ENCODE measurements at regions not wholly inside any gene's neighbourhood (a gene's known extent, or its start where the extent isn't known, plus 50 kb on each side); places are given as distances from the start of the nearest gene placed in this dataset.

DNA sequence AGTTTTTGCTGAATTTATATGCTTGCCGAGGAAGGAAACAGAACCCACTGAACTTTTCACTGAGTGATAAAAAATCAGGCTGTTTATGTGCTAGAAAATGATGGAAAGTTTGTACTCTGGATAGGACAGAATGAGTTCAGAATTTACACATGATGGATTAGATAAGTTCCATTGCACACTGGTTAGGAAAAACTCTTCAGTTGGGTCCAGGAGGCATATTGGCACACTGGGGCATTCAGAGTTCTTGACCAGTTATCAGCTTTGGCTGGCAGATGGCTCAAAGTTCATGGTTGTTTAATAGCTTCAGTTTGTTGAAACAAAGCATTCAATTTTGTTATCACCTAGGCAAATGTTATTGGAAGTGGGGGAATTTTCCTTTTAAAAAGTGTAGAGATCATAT lies 613.3 kb upstream of the SYNCRIP start:
- H3K36me3 Mint-ChIP-seq (ENCODE audit: insufficient read depth in 1 of 3, low read depth in 3 of 3), result no peaks in the 10 kb centered on the region

More for the DNA sequence above, 613.3 kb upstream of the SYNCRIP start:
- no peak overlapping the region for H3K4me2 ChIP-seq (ENCODE audit: insufficient read depth, insufficient read length, low read length)
- Mint-ChIP-seq H3K4me1 (no peaks in the 10 kb centered on the region), H3K27ac (no peak overlapping the region), H3K4me3 (no peak overlapping the region), H3K27me3 (ENCODE audit: low read depth) (no peaks in the 10 kb centered on the region), H3K9me3 (peaks cover 2 to 8% of the 10 kb centered on the region in 2 experiments; a peak in 1 of 5 replicates)
- no peaks in the 10 kb centered on the region for H3K79me1 ChIP-seq (ENCODE audit: insufficient read depth, low read depth, low read length, poor library complexity, severe bottlenecking)
- DNase-seq, result no peak
- H4K20me1 ChIP-seq (ENCODE audit: control insufficient read depth, insufficient read depth, insufficient read length), result no peaks in the 10 kb centered on the region
- no peaks in the 10 kb centered on the region for H3K27me3 ChIP-seq (ENCODE audit: insufficient read depth, low read length)
- H3K18ac ChIP-seq (ENCODE audit: insufficient read length, low read depth, low read length), result no peak overlapping the region
- no peak for TF ChIP-seq CTCF (conservative IDR thresholded peaks at IDR 0.05)
- no peak overlapping the region for H3T11ph ChIP-seq (ENCODE audit: low read length)
- no peak overlapping the region for H3K9ac ChIP-seq (ENCODE audit: extremely low read depth, insufficient read length, low read length)
- no peaks in the 10 kb centered on the region for H3K9me3 ChIP-seq (ENCODE audit: control insufficient read depth, low read depth, low read length)
- H3K14ac ChIP-seq (ENCODE audit: insufficient read depth, low read length), result no peak overlapping the region
- no peak overlapping the region for H2BK20ac ChIP-seq (ENCODE audit: low read depth, low read length, poor library complexity, severe bottlenecking)
- no peak overlapping the region for H4K91ac ChIP-seq (ENCODE audit: insufficient read length, low read depth, low read length)
- no peaks in the 10 kb centered on the region for H3K79me2 ChIP-seq (ENCODE audit: insufficient read depth, low read length)
- H3K4ac ChIP-seq (ENCODE audit: low read depth, low read length), result no peak overlapping the region
- H3K56ac ChIP-seq (ENCODE audit: insufficient read length, low read depth, low read length), result no peak overlapping the region
- no peaks in the 10 kb centered on the region for H3K23me2 ChIP-seq (ENCODE audit: insufficient read length, low read depth, low read length, poor library complexity, severe bottlenecking)
- no peak overlapping the region for H2AFZ ChIP-seq (ENCODE audit: low read length)
- no peak overlapping the region for H3K27ac ChIP-seq (ENCODE audit: insufficient read length, low read depth, low read length)
- no peak overlapping the region for H2BK12ac ChIP-seq (ENCODE audit: insufficient read length, low read depth, low read length)
- no CpG with 5 or more reads among the region's 1 CpG for WGBS (ENCODE audit: extremely low coverage, insufficient read length, low lambda C conversion rate)
- H2AK5ac ChIP-seq (ENCODE audit: insufficient read length, low read length), result no peak overlapping the region
- H4K8ac ChIP-seq (replicated peaks; ENCODE audit: insufficient read length, low read depth, low read length), result no peak overlapping the region
- no peak overlapping the region for H2BK120ac ChIP-seq (ENCODE audit: low read depth, low read length, poor library complexity, severe bottlenecking)
- H4K5ac ChIP-seq (ENCODE audit: insufficient read length, low read depth, low read length), result no peak overlapping the region
- no peak overlapping the region for H2BK15ac ChIP-seq (ENCODE audit: low read depth, low read length)
- H3K23ac ChIP-seq (ENCODE audit: insufficient read length, low read depth, low read length), result no peak overlapping the region
- H3K4me1 ChIP-seq (ENCODE audit: insufficient read depth, low read length), result no peaks in the 10 kb centered on the region
- no peak overlapping the region for H2BK5ac ChIP-seq (ENCODE audit: insufficient read length, low read length)
